Stimulated activated CD8-positive, alpha-beta memory T cell treated with anti-CD3 and anti-CD28 coated beads, Interleukin-15, amount 100 ng/mL, for 48 hours (primary cell): ENCODE measurements at regions not wholly inside any gene's neighbourhood (a gene's known extent, or its start where the extent isn't known, plus 50 kb on each side); places are given as distances from the start of the nearest gene placed in this dataset.
"Not testable (repeated sequence)": the region's sequence is repeated elsewhere in the genome, so short reads cannot be mapped to it uniquely, and the experiment has no call there.

Experiments
- DNase-seq, 2 donors: peaks; one replicate each; pipeline ENCODE4 v3.0.0-alpha.2; 2020; ENCODE audit warnings: low read depth in 2 of 2

- DNase-seq: no peak
Observed at GRCh38 chr15:26260517-26261133, 397.5 kb upstream of the ATP10A start.

- DNase-seq: no peak
Observed at GRCh38 chr15:26259581-26259980, 396.5 kb upstream of the ATP10A start.

- DNase-seq: not testable (repeated sequence)
Observed at GRCh38 chr15:26244782-26245181, 381.7 kb upstream of the ATP10A start.

GRCh38 chr15:26243382-26243781, 380.3 kb upstream of the ATP10A start:
- DNase-seq: no peak

- no peak for DNase-seq
Observed at GRCh38 chr15:26242565-26243071, 379.5 kb upstream of the ATP10A start.

DNA sequence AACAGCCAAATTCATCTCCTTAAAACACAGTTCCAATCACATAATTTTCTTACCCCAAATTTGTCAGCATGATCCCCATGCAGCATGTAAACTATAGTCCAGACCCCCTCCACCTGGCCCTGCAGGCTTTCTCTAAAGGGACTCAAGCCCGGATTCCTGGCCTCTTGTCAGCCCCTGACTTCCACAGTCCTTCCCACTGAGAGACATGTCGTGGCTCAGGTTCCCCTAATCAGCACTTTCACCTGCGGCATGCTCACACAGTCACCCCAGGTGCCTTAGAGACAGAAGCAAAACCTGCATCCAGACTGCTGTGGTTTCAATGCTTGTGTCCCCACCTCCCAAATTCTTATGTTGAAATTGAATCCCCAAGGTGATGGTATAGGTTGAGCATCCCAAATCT, 372.7 kb upstream of the ATP10A start:
- DNase-seq: no peak

DNA sequence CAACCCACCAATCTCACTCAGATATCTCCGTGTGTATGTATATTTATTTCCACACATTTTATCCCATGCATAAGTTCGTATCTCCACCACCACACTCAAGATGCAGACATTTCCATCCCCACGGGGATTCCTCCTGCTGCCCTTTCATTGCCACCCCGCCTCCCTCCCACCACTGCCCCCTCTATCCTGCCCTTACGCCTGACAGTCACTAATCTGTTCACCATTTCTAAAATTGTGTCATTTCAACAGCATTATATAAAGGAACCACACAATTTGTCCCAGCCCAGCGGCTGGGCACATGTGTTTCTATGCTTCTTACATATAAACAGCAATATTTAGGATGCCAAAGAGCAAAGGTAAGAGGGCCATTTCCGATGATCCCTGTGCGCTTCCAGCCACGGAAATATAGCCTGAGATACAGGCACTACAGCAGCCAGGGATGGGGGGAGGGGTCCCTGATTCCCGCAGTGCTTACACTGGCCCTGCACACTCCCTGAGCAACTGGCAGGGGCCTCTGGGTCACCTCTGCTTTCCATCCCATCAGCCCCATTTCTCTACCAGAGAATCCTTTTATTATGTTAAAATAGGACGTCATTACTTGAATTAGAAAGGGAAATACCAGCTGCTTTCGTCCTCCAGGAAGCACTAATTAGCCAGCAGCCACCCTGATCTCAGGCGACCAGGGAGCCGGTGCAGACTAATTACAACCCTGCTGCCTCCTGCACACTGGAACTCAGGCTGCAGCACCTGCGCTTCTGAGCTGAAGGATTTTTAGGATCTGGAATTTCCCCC, 372.0 kb upstream of the ATP10A start:
- no peak for DNase-seq

DNA sequence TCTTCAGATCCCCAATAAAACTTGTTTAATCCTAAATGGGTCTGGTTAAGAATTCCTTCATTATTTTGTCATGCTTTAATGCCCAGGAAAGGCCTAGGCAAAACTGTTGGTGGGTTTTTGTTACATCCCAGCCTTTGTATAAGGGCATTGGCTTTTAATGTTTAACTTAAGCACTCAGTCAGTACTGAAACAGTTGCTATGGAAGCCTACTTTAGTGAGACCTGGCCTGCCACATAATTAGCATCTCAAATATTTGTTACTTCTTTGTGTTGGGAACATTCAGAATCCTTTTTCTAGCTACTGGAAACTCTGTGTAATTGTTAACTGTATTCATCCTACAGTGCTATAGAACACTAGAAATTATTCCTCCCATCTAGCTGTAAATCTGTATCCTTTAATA, 369.6 kb upstream of the ATP10A start:
- DNase-seq: no peak

- DNase-seq: no peak
Observed at GRCh38 chr15:26231096-26231495, 368.0 kb upstream of the ATP10A start.

GRCh38 chr15:26224266-26224665, 361.1 kb upstream of the ATP10A start:
- no peak for DNase-seq

GRCh38 chr15:26223720-26224119, 360.6 kb upstream of the ATP10A start:
- DNase-seq: no peak

DNA sequence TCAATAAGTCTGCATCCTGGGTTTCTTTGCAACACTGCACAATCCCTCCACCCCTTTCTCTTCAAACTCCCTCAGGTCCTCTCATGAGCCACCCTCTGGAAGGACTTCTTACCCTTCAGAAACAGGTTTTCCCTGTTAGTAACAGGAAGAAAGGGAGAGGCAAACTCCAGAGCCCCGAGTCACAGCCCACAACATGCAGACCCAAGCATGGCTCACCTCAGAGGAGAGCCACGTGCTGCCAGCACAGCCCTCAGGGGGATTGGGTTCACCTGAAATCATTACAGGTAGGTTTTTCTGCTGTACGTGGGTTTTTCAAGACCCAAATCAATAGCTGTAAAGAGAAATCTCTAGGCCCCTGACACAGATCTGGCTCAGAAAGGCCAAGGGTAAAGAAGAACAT, 359.7 kb upstream of the ATP10A start:
- no peak for DNase-seq

DNA sequence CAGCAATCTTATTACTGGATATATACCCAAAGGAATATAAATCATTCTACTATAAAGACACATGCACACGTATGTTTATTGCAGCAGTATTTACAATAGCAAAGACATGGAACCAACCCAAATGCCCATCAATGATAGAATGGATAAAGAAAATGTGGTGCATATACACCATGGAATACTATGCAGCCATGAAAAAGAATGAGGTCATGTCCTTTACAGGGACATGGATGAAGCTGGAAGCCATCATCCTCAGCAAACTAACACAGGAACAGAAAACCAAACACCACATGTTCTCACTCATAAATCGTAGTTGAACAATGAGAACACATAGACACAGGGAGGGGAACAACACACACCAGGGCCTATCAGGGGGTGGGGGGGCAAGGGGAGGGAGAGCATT, 353.9 kb upstream of the ATP10A start:
- not testable (repeated sequence) for DNase-seq

DNA sequence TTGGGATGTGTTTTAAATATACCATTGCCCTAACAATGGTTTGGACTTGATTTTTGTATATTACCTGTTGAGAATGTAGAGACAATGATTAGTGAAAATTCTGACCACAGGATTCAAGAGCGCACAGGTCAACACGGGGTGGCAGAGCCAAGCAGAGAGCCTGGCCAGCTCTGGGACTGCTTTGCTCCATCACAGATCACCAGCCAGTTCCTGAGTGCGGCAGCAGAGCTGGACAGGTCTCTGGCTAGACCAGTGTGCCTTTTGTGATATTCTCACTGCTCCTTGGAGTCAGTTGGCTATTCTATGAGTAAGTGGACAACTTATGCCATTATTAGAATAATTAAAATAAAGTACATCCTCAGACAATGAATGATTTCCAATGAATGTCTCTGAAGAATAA, 351.2 kb upstream of the ATP10A start:
- DNase-seq: no peak

- DNase-seq: no peak
Observed at GRCh38 chr15:26213427-26213826, 350.3 kb upstream of the ATP10A start.

DNA sequence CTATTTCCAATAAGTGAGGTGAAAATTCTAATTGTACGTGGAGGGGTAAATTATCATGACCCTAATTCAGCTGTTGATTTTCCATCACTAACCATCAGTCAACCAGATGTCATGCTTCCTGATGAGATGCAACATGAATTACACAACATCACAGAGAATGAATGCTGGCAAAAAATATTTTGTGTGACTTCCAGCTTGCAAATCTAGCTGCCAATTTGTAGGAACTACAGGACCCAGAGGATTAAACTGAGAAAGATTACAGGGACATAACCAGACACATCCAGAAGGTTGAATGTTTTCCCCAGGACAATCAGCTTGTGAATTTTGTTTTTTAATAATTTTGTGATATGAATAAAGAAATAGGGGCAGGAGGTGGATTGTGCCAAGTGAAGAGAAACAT, 349.0 kb upstream of the ATP10A start:
- no peak for DNase-seq

GRCh38 chr15:26210980-26211379, 347.9 kb upstream of the ATP10A start:
- no peak for DNase-seq

DNA sequence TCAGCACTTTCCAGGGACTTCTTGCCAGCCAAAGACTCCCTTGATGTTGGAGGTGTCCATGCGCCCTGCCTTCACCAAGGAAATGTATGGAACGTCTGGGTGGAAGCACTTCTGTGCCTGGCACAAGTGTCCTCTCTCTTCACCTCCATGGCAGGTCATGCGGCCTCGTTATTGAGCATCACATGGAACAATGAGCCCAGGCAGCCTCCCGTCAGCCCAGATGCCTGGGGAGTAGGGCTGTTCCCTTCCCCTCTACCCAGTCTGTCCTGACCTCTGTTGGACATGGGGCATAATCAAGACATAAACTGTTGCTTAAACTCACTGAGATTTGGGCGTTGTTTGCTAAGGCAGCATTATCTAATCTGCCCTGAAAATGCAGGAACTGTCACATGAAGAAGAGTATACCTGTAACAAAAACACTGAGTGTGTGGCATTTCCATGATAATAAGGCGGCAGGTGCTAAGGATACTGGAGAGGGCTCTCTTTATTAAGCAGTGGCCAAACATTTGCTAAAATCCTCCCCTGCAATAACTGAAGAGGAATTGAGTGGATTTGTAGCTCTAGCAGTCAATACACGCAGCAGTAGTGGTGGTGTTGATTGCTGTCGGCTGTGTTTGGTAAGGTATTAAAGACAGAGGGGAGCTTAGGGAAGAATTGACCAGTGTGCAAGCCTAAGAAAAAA, 338.2 kb upstream of the ATP10A start:
- no peak for DNase-seq

DNA sequence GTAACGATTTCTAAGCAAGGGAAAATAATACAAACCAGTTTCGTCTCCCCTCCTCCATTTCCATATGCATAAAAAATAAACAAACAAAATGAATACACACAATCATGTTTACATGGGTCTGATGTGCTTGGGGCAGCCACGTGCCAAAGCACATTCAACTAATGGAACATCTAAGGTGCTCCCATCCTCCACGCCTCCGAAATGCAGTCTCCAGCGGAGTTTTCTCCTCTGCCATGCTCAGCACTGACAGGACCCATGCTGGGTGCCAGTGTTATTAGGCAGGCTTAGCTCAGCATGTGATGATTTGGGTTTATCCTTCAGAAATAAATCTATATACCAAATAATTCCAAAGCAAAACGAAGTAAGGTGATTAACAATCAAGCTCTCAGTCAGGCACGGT, 337.3 kb upstream of the ATP10A start:
- DNase-seq: no peak

- no peak for DNase-seq
Observed at GRCh38 chr15:26197719-26198118, 334.6 kb upstream of the ATP10A start.

- no peak for DNase-seq
Observed at GRCh38 chr15:26197060-26197459, 333.9 kb upstream of the ATP10A start.

GRCh38 chr15:26191193-26191592, 328.1 kb upstream of the ATP10A start:
- DNase-seq: no peak

DNA sequence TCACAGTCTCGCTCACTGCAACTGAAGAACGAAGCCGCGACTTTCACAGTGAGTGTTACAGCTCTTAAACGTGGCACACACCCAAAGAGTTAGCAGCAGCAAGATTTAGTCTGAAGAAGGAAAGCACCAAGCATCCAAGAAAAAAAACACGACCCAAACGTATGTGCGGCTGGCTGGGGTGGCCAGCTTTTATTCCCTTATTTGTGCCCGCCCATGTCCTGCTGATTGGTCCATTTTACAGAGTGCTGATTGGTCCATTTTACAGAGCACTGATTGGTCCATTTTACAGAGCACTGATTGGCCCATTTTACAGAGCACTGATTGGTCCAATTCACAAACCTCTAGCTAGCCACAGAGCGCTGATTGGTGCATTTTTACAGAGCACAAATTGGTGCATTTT, 323.0 kb upstream of the ATP10A start:
- DNase-seq: not testable (repeated sequence)
